ENCODE measurements at regions not wholly inside any gene's neighbourhood (a gene's known extent, or its start where the extent isn't known, plus 50 kb on each side); places are given as distances from the start of the nearest gene placed in this dataset.

DNA sequence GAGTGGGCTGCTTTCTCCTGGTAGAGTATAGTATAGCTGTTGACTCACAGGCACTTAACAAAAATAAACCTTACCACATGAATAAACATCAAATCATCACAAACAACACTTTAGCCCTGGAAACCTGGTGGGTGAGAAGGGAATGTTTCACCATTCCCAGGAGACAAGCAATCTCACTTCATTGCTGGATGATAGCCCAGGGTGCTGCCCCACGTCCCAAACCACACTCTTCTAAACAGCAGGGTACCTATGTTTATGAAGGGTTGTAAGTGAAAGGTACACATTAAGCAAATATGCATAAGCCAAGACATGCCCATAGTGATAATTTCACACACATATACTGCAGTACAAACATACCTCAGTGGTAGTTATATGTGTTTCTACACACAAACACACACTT lies 276.2 kb downstream of the FGFR2 start:
- no peak for DNase-seq (ENCODE audit: low read depth in 2 of 2)
- TF ChIP-seq, protein P1, sequence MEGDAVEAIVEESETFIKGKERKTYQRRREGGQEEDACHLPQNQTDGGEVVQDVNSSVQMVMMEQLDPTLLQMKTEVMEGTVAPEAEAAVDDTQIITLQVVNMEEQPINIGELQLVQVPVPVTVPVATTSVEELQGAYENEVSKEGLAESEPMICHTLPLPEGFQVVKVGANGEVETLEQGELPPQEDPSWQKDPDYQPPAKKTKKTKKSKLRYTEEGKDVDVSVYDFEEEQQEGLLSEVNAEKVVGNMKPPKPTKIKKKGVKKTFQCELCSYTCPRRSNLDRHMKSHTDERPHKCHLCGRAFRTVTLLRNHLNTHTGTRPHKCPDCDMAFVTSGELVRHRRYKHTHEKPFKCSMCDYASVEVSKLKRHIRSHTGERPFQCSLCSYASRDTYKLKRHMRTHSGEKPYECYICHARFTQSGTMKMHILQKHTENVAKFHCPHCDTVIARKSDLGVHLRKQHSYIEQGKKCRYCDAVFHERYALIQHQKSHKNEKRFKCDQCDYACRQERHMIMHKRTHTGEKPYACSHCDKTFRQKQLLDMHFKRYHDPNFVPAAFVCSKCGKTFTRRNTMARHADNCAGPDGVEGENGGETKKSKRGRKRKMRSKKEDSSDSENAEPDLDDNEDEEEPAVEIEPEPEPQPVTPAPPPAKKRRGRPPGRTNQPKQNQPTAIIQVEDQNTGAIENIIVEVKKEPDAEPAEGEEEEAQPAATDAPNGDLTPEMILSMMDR (IDR thresholded peaks at IDR 0.05; ENCODE audit: low read depth, low read length) = no peak
- no peak overlapping the region for H3K4me3 ChIP-seq (replicated peaks in 1 of 2; ENCODE audit: low read depth in 2 of 2, low read length in 2 of 2)

DNA sequence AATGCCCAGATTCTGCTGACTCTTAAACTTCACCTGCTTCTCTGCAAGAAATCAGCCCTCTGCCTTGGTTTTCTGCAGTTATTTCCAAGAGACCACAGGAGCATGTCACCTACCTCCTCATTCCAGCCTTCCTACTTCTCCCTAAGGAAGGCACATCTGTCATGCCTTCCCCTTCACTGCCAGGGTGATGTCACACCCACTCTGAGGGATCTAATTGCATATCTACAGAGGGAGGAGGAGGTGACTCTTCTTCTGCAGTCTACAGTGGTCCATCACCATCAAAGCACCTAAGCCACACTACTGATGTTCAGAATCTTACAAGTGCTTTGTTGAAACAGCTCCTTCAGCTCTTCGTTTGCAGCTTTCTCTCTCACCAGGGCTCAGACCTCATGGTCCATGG lies 275.5 kb downstream of the FGFR2 start:
- DNase-seq (ENCODE audit: low read depth in 2 of 2) = no peak
- H3K4me3 ChIP-seq (replicated peaks in 1 of 2; ENCODE audit: low read depth in 2 of 2, low read length in 2 of 2) = no peak overlapping the region
- TF ChIP-seq, protein P1 (IDR thresholded peaks at IDR 0.05; ENCODE audit: low read depth, low read length) = no peak

DNA sequence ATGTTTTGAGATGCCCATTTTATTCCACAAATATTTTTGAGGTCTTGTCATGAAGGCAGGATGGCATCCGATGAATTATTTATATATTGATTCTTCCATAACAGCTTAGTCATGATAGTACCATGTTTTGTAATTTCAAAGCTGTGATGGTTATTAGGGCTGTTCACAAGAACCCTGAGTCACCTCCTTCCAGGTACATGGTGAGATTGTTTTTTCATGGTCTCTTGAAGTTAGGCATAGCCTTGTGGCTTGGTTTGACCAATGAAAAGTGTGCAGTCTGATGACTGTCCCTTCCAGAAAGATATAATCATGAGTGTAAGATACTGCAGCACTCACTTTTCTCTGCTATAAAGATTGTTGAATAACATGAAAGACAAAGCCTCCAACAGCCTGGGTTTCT lies 274.8 kb downstream of the FGFR2 start:
- no peak overlapping the region for H3K4me3 ChIP-seq (replicated peaks in 1 of 2; ENCODE audit: low read depth in 2 of 2, low read length in 2 of 2)
- TF ChIP-seq, protein P1 (IDR thresholded peaks at IDR 0.05; ENCODE audit: low read depth, low read length) = no peak
- no peak for DNase-seq (ENCODE audit: low read depth in 2 of 2)

DNA sequence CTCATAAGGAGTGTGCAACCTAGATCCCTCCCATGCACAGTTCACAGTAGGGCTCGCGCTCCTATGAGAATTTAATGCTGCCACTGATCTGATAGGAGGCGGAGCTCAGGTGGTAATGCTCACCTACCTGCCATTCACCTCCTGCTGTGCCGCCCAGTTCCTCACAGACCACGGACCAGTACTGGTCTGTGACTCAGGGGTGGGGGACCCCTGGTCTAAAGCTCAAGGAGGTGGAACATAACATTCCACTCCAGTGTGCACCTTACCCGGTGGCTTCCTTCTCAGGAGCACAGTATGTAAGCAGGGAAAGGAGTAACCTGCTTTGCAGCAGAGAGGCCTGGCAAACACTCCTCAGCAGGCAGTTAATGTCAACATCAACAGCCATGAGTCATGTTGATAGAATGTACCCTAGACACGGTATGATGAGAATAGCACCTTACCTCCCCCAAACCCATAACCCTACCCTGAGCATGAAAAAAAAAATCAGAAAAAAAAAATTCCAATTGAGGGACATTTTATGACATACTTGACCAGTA lies 273.5 kb downstream of the FGFR2 start:
- TF ChIP-seq, protein P1 (IDR thresholded peaks at IDR 0.05; ENCODE audit: low read depth, low read length) = no peak

DNA sequence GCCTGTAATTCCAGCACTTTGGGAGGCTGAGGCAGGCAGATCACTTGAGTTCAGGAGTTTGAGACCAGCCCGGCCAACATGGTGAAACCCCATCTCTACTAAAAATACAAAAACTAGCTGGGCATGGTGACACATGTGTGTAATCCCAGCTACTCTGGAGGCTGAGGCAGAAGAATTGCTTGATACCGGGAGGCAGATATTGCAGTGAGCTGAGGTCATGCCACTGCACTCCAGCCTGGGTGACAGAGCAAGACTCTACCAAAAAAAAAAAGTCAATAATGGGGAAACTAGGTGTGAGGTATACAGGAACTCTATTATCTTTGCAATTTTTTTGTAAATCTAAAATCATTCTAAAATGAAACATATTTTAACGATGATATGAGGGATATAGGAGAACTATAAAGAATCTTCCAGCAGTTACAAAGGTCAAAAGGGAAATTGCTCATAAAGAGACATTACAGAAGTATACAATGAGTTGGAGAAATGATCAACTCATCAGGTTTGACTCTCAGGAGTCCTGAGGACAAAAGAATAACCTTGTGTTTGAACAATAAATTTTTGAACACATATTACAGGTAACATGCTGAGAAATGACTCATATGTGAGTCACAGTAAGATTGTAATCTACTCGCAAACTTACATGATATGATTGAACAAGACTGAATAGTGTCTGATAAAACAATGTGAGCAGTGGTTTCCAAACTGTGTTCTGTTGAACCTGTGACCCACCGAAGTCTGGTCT lies 272.6 kb downstream of the FGFR2 start:
- no peak overlapping the region for H3K4me3 ChIP-seq (replicated peaks in 1 of 2; ENCODE audit: low read depth in 2 of 2, low read length in 2 of 2)
- DNase-seq (ENCODE audit: low read depth in 2 of 2) = no peak
- TF ChIP-seq, protein P1 (IDR thresholded peaks at IDR 0.05; ENCODE audit: low read depth, low read length) = no peak

More for the DNA sequence above, 273.5 kb downstream of the FGFR2 start:
- no peak overlapping the region for H3K4me3 ChIP-seq (replicated peaks in 1 of 2; ENCODE audit: low read depth in 2 of 2, low read length in 2 of 2)
- no peak for DNase-seq (ENCODE audit: low read depth in 2 of 2)

DNA sequence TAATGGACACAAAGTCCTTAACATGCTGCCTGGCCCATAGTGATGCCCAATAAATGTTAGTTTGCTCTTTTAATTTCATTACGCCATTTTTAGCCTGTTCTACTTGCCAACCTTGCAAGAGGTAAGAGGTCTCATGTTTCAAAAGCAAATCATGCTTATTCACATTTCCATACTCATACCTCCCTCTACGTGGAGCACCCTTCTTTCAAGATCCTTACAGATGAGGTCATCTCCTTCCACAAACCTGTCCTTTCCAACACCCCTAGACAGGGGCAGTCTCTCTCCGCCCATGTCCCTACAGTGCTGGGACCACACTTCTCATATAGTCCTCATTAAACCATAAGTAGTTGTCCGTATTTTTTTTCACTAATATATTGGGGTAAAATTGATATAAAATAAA lies 271.3 kb downstream of the FGFR2 start:
- DNase-seq (ENCODE audit: low read depth in 2 of 2) = no peak
- H3K4me3 ChIP-seq (replicated peaks in 1 of 2; ENCODE audit: low read depth in 2 of 2, low read length in 2 of 2) = no peak overlapping the region
- TF ChIP-seq, protein P1 (IDR thresholded peaks at IDR 0.05; ENCODE audit: low read depth, low read length) = no peak

Data from cardiac fibroblast (primary cell).